ENCODE measurements at regions not wholly inside any gene's neighbourhood (a gene's known extent, or its start where the extent isn't known, plus 50 kb on each side); places are given as distances from the start of the nearest gene placed in this dataset.

DNA sequence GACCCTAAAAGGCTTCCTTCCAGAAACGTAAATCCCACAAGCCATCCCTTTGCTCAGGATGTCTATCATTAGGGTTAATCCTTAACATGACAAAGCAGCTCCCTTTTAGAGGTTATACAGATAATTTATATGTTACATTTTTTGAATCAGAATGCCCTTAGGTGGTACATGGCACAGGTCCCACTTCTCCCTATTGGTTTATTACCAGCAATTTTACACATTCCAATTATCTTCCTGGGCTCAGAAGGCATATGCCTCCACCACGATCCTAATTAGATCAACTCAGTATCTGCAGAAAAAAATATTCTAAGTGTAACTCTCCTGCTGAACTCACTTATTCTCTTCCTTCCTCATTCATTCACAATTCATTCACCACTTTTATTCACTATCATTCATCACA lies 507.0 kb upstream of the MAP2 start:
- H2BK12ac ChIP-seq (ENCODE audit: low read depth, low read length), result no peak overlapping the region
- no peak overlapping the region for H3K4me2 ChIP-seq (ENCODE audit: insufficient read depth in 1 of 2, low read depth in 2 of 2, low read length in 2 of 2)
- no peak for DNase-seq (ENCODE audit: low read depth in 1 of 2, low spot score in 2 of 2)
- FAIRE-seq, result no peak
- H3K23me2 ChIP-seq (ENCODE audit: low read depth, low read length), result no peaks in the 10 kb centered on the region
- H3K23ac ChIP-seq (ENCODE audit: insufficient read length), result no peak overlapping the region
- H3K4ac ChIP-seq (replicated peaks; ENCODE audit: insufficient read length, low read depth, low read length), result no peak overlapping the region
- no peaks in the 10 kb centered on the region for H3K27me3 ChIP-seq (replicated peaks in 1 of 4; ENCODE audit: control insufficient read depth in 3 of 4, extremely low read depth in 1 of 4, insufficient read depth in 3 of 4, low read length in 3 of 4)
- ChIA-PET POLR2A (ENCODE audit: partially characterized antibody) (no interaction called here), CTCF (ENCODE audit: partially characterized antibody) (no interaction called here)
- H3K9me3 ChIP-seq (ENCODE audit: insufficient read depth in 2 of 2, low read depth in 1 of 2, low read length in 1 of 2), result peaks cover 0 to 6% of the 10 kb centered on the region in 2 experiments; a peak in 2 of 4 replicates
- H4K20me1 ChIP-seq (replicated peaks in 1 of 2; ENCODE audit: control insufficient read depth in 1 of 2, insufficient read depth in 2 of 2, low read length in 2 of 2), result no peaks in the 10 kb centered on the region
- no peak overlapping the region for H4K8ac ChIP-seq (ENCODE audit: extremely low read depth, insufficient read depth, low read length)
- no peak overlapping the region for H3K14ac ChIP-seq (ENCODE audit: insufficient read length)
- H2AFZ ChIP-seq (ENCODE audit: low read length), result no peak overlapping the region
- 84% methylated on average over 2 of the region's 2 CpGs; no CpG with 5 or more reads in 1 of the 2 experiments for WGBS, 2 experiments (ENCODE audit: extremely low coverage in 1 of 2, insufficient coverage in 1 of 2, insufficient read length in 1 of 2, insufficient replicate concordance in 2 of 2, low coverage in 1 of 2, low lambda C conversion rate in 2 of 2, missing lambda C conversion rate in 1 of 2)
- H3K27ac ChIP-seq (ENCODE audit: low read depth, low read length), result no peak overlapping the region
- H3K18ac ChIP-seq (ENCODE audit: extremely low read depth, low read length), result no peak overlapping the region
- H3K79me2 ChIP-seq (ENCODE audit: control insufficient read depth in 1 of 2, insufficient read depth in 2 of 2, low read length in 2 of 2), result no peaks in the 10 kb centered on the region
- no peaks in the 10 kb centered on the region for H3K79me1 ChIP-seq (ENCODE audit: low read depth, low read length)
- TF ChIP-seq KDM1A (IDR thresholded peaks at IDR 0.05; ENCODE audit: borderline replicate concordance, low read length) (no peak), TBP (IDR thresholded peaks at IDR 0.05; ENCODE audit: low read depth, low read length) (no peak), SIX5 (IDR thresholded peaks at IDR 0.05; ENCODE audit: low read depth, low read length) (no peak), TEAD4 (IDR thresholded peaks at IDR 0.05; ENCODE audit: low read depth, low read length) (no peak)
- H3K4me1 ChIP-seq (replicated peaks in 1 of 4; ENCODE audit: control insufficient read depth in 3 of 4, insufficient read depth in 4 of 4, low read length in 3 of 4), result no peaks in the 10 kb centered on the region
- H2BK20ac ChIP-seq (ENCODE audit: low read length), result no peak overlapping the region
- H2BK120ac ChIP-seq (replicated peaks; ENCODE audit: low read depth, low read length), result no peak overlapping the region
- H3K4me3 ChIP-seq (ENCODE audit: extremely low read depth in 1 of 4, insufficient read depth in 2 of 4, low read depth in 3 of 4, low read length in 4 of 4), result no peak overlapping the region
- H3K36me3 ChIP-seq (ENCODE audit: control insufficient read depth in 2 of 4, insufficient read depth in 4 of 4, low read length in 3 of 4), result no peaks in the 10 kb centered on the region
- H3K9ac ChIP-seq (replicated peaks in 1 of 4; ENCODE audit: extremely low read depth in 1 of 4, low read depth in 3 of 4, low read length in 3 of 4), result no peak overlapping the region
- H2AK5ac ChIP-seq (ENCODE audit: low read depth, low read length), result no peak overlapping the region
- no peak overlapping the region for H4K5ac ChIP-seq (ENCODE audit: insufficient read length, low read depth, low read length)
- H4K91ac ChIP-seq (replicated peaks; ENCODE audit: insufficient read length, low read length), result no peak overlapping the region
- H2BK5ac ChIP-seq (ENCODE audit: low read depth, low read length), result no peak overlapping the region
- H3K56ac ChIP-seq (replicated peaks; ENCODE audit: insufficient read length, low read depth, low read length), result no peak overlapping the region
- no peak overlapping the region for H2BK15ac ChIP-seq (ENCODE audit: low read length)
